Type B pancreatic cell (in vitro differentiated cells): ENCODE measurements at regions not wholly inside any gene's neighbourhood (a gene's known extent, or its start where the extent isn't known, plus 50 kb on each side); places are given as distances from the start of the nearest gene placed in this dataset.

ENCODE experiments used
- DNase-seq: peaks from one replicate; pipeline ENCODE4 v3.0.0; 2021; ENCODE audit warnings: mixed read lengths; ENCODE audit not compliant: unreplicated experiment; ENCODE audit errors: extremely low spot score
- H3K27ac Mint-ChIP-seq: 2 replicates; pipeline ENCODE4 v1.8.0; 2021; ENCODE audit warnings: mild to moderate bottlenecking, mixed read lengths
- H3K27me3 Mint-ChIP-seq: 2 replicates; pipeline ENCODE4 v1.8.0; 2021; ENCODE audit warnings: mixed read lengths
- H3K36me3 Mint-ChIP-seq: 2 replicates; pipeline ENCODE4 v1.8.0; 2021; ENCODE audit warnings: mixed read lengths
- H3K4me1 Mint-ChIP-seq: one replicate; pipeline ENCODE4 v1.8.0; 2021; ENCODE audit warnings: mixed read lengths; ENCODE audit not compliant: unreplicated experiment
- H3K4me3 Mint-ChIP-seq: 2 replicates; pipeline ENCODE4 v1.8.0; 2021; ENCODE audit warnings: mild to moderate bottlenecking, mixed read lengths
- H3K9me3 Mint-ChIP-seq: 2 replicates; pipeline ENCODE4 v1.8.0; 2021; ENCODE audit warnings: mixed read lengths
- CTCF ChIP-seq: fragments of 200-600 bp; sonication (generic); conservative IDR thresholded peaks from 2 replicates; pipeline ENCODE4 v1.5.0; 2021; ENCODE audit warnings: antibody characterized with exemption, mild to moderate bottlenecking

- H3K27ac Mint-ChIP-seq: no peak overlapping the region
- H3K36me3 Mint-ChIP-seq: peaks cover 3% of the 10 kb centered on the region
- TF ChIP-seq CTCF: no peak
- H3K9me3 Mint-ChIP-seq: peaks cover 13% of the 10 kb centered on the region
- no peaks in the 10 kb centered on the region for H3K27me3 Mint-ChIP-seq
- no peak overlapping the region for H3K4me3 Mint-ChIP-seq
- no peak for DNase-seq
- peaks cover 17% of the 10 kb centered on the region for H3K4me1 Mint-ChIP-seq
Measured at GRCh38 chr15:67999320-68000100, 54.6 kb upstream of the PIAS1 start.

GRCh38 chr15:68000754-68001153 lies 53.4 kb upstream of the PIAS1 start:
- H3K36me3 Mint-ChIP-seq: peaks cover 3% of the 10 kb centered on the region
- no peak for DNase-seq
- TF ChIP-seq CTCF: no peak
- peaks cover 13% of the 10 kb centered on the region for H3K9me3 Mint-ChIP-seq
- no peak overlapping the region for H3K4me3 Mint-ChIP-seq
- no peaks in the 10 kb centered on the region for H3K27me3 Mint-ChIP-seq
- no peak overlapping the region for H3K27ac Mint-ChIP-seq
- H3K4me1 Mint-ChIP-seq: peaks cover 14% of the 10 kb centered on the region

GRCh38 chr15:68001811-68002210 lies 52.3 kb upstream of the PIAS1 start:
- no peak for DNase-seq
- TF ChIP-seq CTCF: no peak
- Mint-ChIP-seq H3K36me3 (peaks cover 3% of the 10 kb centered on the region), H3K9me3 (peaks cover 18% of the 10 kb centered on the region), H3K4me1 (peaks cover 14% of the 10 kb centered on the region), H3K4me3 (no peak overlapping the region), H3K27me3 (no peaks in the 10 kb centered on the region), H3K27ac (no peak overlapping the region)

- Mint-ChIP-seq H3K27ac (no peak overlapping the region), H3K4me3 (no peak overlapping the region), H3K4me1 (peaks cover 7% of the 10 kb centered on the region), H3K27me3 (no peaks in the 10 kb centered on the region), H3K36me3 (no peaks in the 10 kb centered on the region), H3K9me3 (peaks cover 22% of the 10 kb centered on the region)
- no peak for DNase-seq
- TF ChIP-seq CTCF: no peak
Measured at GRCh38 chr15:68003297-68003696, 50.8 kb upstream of the PIAS1 start.
